HG03139 (cell line): ENCODE measurements at regions not wholly inside any gene's neighbourhood (a gene's known extent, or its start where the extent isn't known, plus 50 kb on each side); places are given as distances from the start of the nearest gene placed in this dataset.

ENCODE experiments used
- ATAC-seq: cut with Tn5 transposase; IDR thresholded peaks from one replicate; pipeline ENCODE4 v1.9.1; 2021; ENCODE audit not compliant: unreplicated experiment

- no peak for ATAC-seq
Observed at GRCh38 chr2:215749092-215749957, 264.0 kb downstream of the MREG start.

GRCh38 chr2:215748446-215748845, 264.9 kb downstream of the MREG start:
- no peak for ATAC-seq

GRCh38 chr2:215746887-215747615, 266.3 kb downstream of the MREG start:
- ATAC-seq: no peak

GRCh38 chr2:215746226-215746886, 267.0 kb downstream of the MREG start:
- ATAC-seq: no peak

- no peak for ATAC-seq
Observed at GRCh38 chr2:215745331-215745730, 268.0 kb downstream of the MREG start.

- ATAC-seq: no peak
Observed at GRCh38 chr2:215744514-215744913, 268.8 kb downstream of the MREG start.

- ATAC-seq: no peak
Observed at GRCh38 chr2:215743066-215743465, 270.3 kb downstream of the MREG start.

GRCh38 chr2:215742021-215742420, 271.3 kb downstream of the MREG start:
- ATAC-seq: no peak

GRCh38 chr2:215740071-215740470, 273.3 kb downstream of the MREG start:
- ATAC-seq: no peak

- ATAC-seq: no peak
Observed at GRCh38 chr2:215738351-215738750, 275.0 kb downstream of the MREG start.

GRCh38 chr2:215737477-215737876, 275.9 kb downstream of the MREG start:
- ATAC-seq: no peak

- ATAC-seq: no peak
Observed at GRCh38 chr2:215736653-215737290, 276.6 kb downstream of the MREG start.

- ATAC-seq: no peak
Observed at GRCh38 chr2:215731108-215731658, 282.2 kb downstream of the MREG start.

GRCh38 chr2:215729985-215730620, 283.2 kb downstream of the MREG start:
- ATAC-seq: no peak

- peak; percentile 53 for ATAC-seq
Observed at GRCh38 chr2:215728504-215729065, 284.8 kb downstream of the MREG start.

GRCh38 chr2:215727507-215728503, 285.5 kb downstream of the MREG start:
- no peak for ATAC-seq

GRCh38 chr2:215726070-215726469, 287.3 kb downstream of the MREG start:
- no peak for ATAC-seq

GRCh38 chr2:215724146-215724545, 288.3 kb upstream of the FN1 start:
- ATAC-seq: no peak

GRCh38 chr2:215723631-215724011, 287.8 kb upstream of the FN1 start:
- no peak for ATAC-seq
